ENCODE measurements at regions not wholly inside any gene's neighbourhood (a gene's known extent, or its start where the extent isn't known, plus 50 kb on each side); places are given as distances from the start of the nearest gene placed in this dataset.

- Histone ChIP-seq H3K4me3 (ENCODE audit: low read depth, low read length) (no peak overlapping the region), H3K27me3 (ENCODE audit: control insufficient read depth, insufficient read depth, low read length) (no peaks in the 10 kb centered on the region), H3K27ac (ENCODE audit: low read depth, low read length) (no peak overlapping the region), H3K4me1 (ENCODE audit: control insufficient read depth, insufficient read depth, low read length) (no peaks in the 10 kb centered on the region), H3K36me3 (ENCODE audit: control insufficient read depth, insufficient read depth, low read length) (no peaks in the 10 kb centered on the region), H3K9me3 (ENCODE audit: control insufficient read depth, insufficient read depth, low read length) (no peaks in the 10 kb centered on the region)
- no peak for DNase-seq (ENCODE audit: low read depth in 4 of 6, low spot score in 6 of 6)
- WGBS (ENCODE audit: insufficient coverage): no CpG with 5 or more reads among the region's 8 CpGs
Measured at GRCh38 chr6:21384216-21384615, 209.3 kb upstream of the SOX4 start.

GRCh38 chr6:21386744-21387143, 206.8 kb upstream of the SOX4 start:
- no peaks in the 10 kb centered on the region for H3K9me3 ChIP-seq (ENCODE audit: control insufficient read depth, insufficient read depth, low read length)
- no peaks in the 10 kb centered on the region for H3K36me3 ChIP-seq (ENCODE audit: control insufficient read depth, insufficient read depth, low read length)
- 83% methylated on average over 2 of the region's 2 CpGs for WGBS (ENCODE audit: insufficient coverage)
- no peaks in the 10 kb centered on the region for H3K27me3 ChIP-seq (ENCODE audit: control insufficient read depth, insufficient read depth, low read length)
- H3K27ac ChIP-seq (ENCODE audit: low read depth, low read length): no peak overlapping the region
- no peak for DNase-seq (ENCODE audit: low read depth in 4 of 6, low spot score in 6 of 6)
- H3K4me3 ChIP-seq (ENCODE audit: low read depth, low read length): no peak overlapping the region
- H3K4me1 ChIP-seq (ENCODE audit: control insufficient read depth, insufficient read depth, low read length): no peaks in the 10 kb centered on the region

GRCh38 chr6:21390532-21391213, 202.9 kb upstream of the SOX4 start:
- DNase-seq (ENCODE audit: low read depth in 4 of 6, low spot score in 6 of 6): no peak
- Histone ChIP-seq H3K27ac (ENCODE audit: low read depth, low read length) (no peak overlapping the region), H3K4me3 (ENCODE audit: low read depth, low read length) (no peak overlapping the region), H3K9me3 (ENCODE audit: control insufficient read depth, insufficient read depth, low read length) (no peaks in the 10 kb centered on the region), H3K36me3 (ENCODE audit: control insufficient read depth, insufficient read depth, low read length) (no peaks in the 10 kb centered on the region), H3K27me3 (ENCODE audit: control insufficient read depth, insufficient read depth, low read length) (no peaks in the 10 kb centered on the region), H3K4me1 (ENCODE audit: control insufficient read depth, insufficient read depth, low read length) (no peaks in the 10 kb centered on the region)
- WGBS (ENCODE audit: insufficient coverage): 60% methylated on average over 5 of the region's 5 CpGs

GRCh38 chr6:21392177-21392576, 201.4 kb upstream of the SOX4 start:
- Histone ChIP-seq H3K36me3 (ENCODE audit: control insufficient read depth, insufficient read depth, low read length) (no peaks in the 10 kb centered on the region), H3K9me3 (ENCODE audit: control insufficient read depth, insufficient read depth, low read length) (no peaks in the 10 kb centered on the region), H3K27ac (ENCODE audit: low read depth, low read length) (no peak overlapping the region), H3K27me3 (ENCODE audit: control insufficient read depth, insufficient read depth, low read length) (no peaks in the 10 kb centered on the region), H3K4me3 (ENCODE audit: low read depth, low read length) (no peak overlapping the region), H3K4me1 (ENCODE audit: control insufficient read depth, insufficient read depth, low read length) (no peaks in the 10 kb centered on the region)
- WGBS (ENCODE audit: insufficient coverage): no CpG with 5 or more reads among the region's 2 CpGs
- DNase-seq (ENCODE audit: low read depth in 4 of 6, low spot score in 6 of 6): no peak

GRCh38 chr6:21393441-21394165, 199.9 kb upstream of the SOX4 start:
- Histone ChIP-seq H3K4me1 (ENCODE audit: control insufficient read depth, insufficient read depth, low read length) (no peaks in the 10 kb centered on the region), H3K9me3 (ENCODE audit: control insufficient read depth, insufficient read depth, low read length) (no peaks in the 10 kb centered on the region), H3K27ac (ENCODE audit: low read depth, low read length) (no peak overlapping the region), H3K27me3 (ENCODE audit: control insufficient read depth, insufficient read depth, low read length) (no peaks in the 10 kb centered on the region), H3K4me3 (ENCODE audit: low read depth, low read length) (no peak overlapping the region), H3K36me3 (ENCODE audit: control insufficient read depth, insufficient read depth, low read length) (no peaks in the 10 kb centered on the region)
- DNase-seq (ENCODE audit: low read depth in 4 of 6, low spot score in 6 of 6): no peak
- 56% methylated on average over 3 of the region's 10 CpGs for WGBS (ENCODE audit: insufficient coverage)

GRCh38 chr6:21395121-21395520, 198.4 kb upstream of the SOX4 start:
- Histone ChIP-seq H3K36me3 (ENCODE audit: control insufficient read depth, insufficient read depth, low read length) (no peaks in the 10 kb centered on the region), H3K27ac (ENCODE audit: low read depth, low read length) (no peak overlapping the region), H3K9me3 (ENCODE audit: control insufficient read depth, insufficient read depth, low read length) (no peaks in the 10 kb centered on the region), H3K4me3 (ENCODE audit: low read depth, low read length) (no peak overlapping the region), H3K27me3 (ENCODE audit: control insufficient read depth, insufficient read depth, low read length) (no peaks in the 10 kb centered on the region), H3K4me1 (ENCODE audit: control insufficient read depth, insufficient read depth, low read length) (no peaks in the 10 kb centered on the region)
- WGBS (ENCODE audit: insufficient coverage): 60% methylated on average over 2 of the region's 2 CpGs
- no peak for DNase-seq (ENCODE audit: low read depth in 4 of 6, low spot score in 6 of 6)

GRCh38 chr6:21396313-21396712, 197.2 kb upstream of the SOX4 start:
- H3K36me3 ChIP-seq (ENCODE audit: control insufficient read depth, insufficient read depth, low read length): no peaks in the 10 kb centered on the region
- H3K4me3 ChIP-seq (ENCODE audit: low read depth, low read length): no peak overlapping the region
- H3K27ac ChIP-seq (ENCODE audit: low read depth, low read length): no peak overlapping the region
- H3K4me1 ChIP-seq (ENCODE audit: control insufficient read depth, insufficient read depth, low read length): no peaks in the 10 kb centered on the region
- no peaks in the 10 kb centered on the region for H3K9me3 ChIP-seq (ENCODE audit: control insufficient read depth, insufficient read depth, low read length)
- no peak for DNase-seq (ENCODE audit: low read depth in 4 of 6, low spot score in 6 of 6)
- no peaks in the 10 kb centered on the region for H3K27me3 ChIP-seq (ENCODE audit: control insufficient read depth, insufficient read depth, low read length)

GRCh38 chr6:21398741-21399325, 194.7 kb upstream of the SOX4 start:
- 74% methylated on average over 7 of the region's 10 CpGs for WGBS (ENCODE audit: insufficient coverage)
- Histone ChIP-seq H3K9me3 (ENCODE audit: control insufficient read depth, insufficient read depth, low read length) (no peaks in the 10 kb centered on the region), H3K4me1 (ENCODE audit: control insufficient read depth, insufficient read depth, low read length) (no peaks in the 10 kb centered on the region), H3K36me3 (ENCODE audit: control insufficient read depth, insufficient read depth, low read length) (no peaks in the 10 kb centered on the region), H3K4me3 (ENCODE audit: low read depth, low read length) (no peak overlapping the region), H3K27me3 (ENCODE audit: control insufficient read depth, insufficient read depth, low read length) (no peaks in the 10 kb centered on the region), H3K27ac (ENCODE audit: low read depth, low read length) (no peak overlapping the region)
- no peak for DNase-seq (ENCODE audit: low read depth in 4 of 6, low spot score in 6 of 6)

- Histone ChIP-seq H3K4me3 (ENCODE audit: low read depth, low read length) (no peak overlapping the region), H3K27me3 (ENCODE audit: control insufficient read depth, insufficient read depth, low read length) (no peaks in the 10 kb centered on the region), H3K9me3 (ENCODE audit: control insufficient read depth, insufficient read depth, low read length) (peaks cover 1% of the 10 kb centered on the region), H3K36me3 (ENCODE audit: control insufficient read depth, insufficient read depth, low read length) (no peaks in the 10 kb centered on the region), H3K27ac (ENCODE audit: low read depth, low read length) (no peak overlapping the region), H3K4me1 (ENCODE audit: control insufficient read depth, insufficient read depth, low read length) (no peaks in the 10 kb centered on the region)
- no peak for DNase-seq (ENCODE audit: low read depth in 4 of 6, low spot score in 6 of 6)
- no CpG with 5 or more reads among the region's 4 CpGs for WGBS (ENCODE audit: insufficient coverage)
Measured at GRCh38 chr6:21402368-21402767, 191.2 kb upstream of the SOX4 start.

GRCh38 chr6:21404577-21404976, 189.0 kb upstream of the SOX4 start:
- H3K27ac ChIP-seq (ENCODE audit: low read depth, low read length): no peak overlapping the region
- DNase-seq (ENCODE audit: low read depth in 4 of 6, low spot score in 6 of 6): no peak
- WGBS (ENCODE audit: insufficient coverage): no CpG with 5 or more reads among the region's 2 CpGs

More at GRCh38 chr6:21404577-21404976, 189.0 kb upstream of the SOX4 start:
- Histone ChIP-seq H3K4me1 (ENCODE audit: control insufficient read depth, insufficient read depth, low read length) (no peaks in the 10 kb centered on the region), H3K9me3 (ENCODE audit: control insufficient read depth, insufficient read depth, low read length) (peaks cover 1% of the 10 kb centered on the region), H3K4me3 (ENCODE audit: low read depth, low read length) (no peak overlapping the region), H3K27me3 (ENCODE audit: control insufficient read depth, insufficient read depth, low read length) (no peaks in the 10 kb centered on the region), H3K36me3 (ENCODE audit: control insufficient read depth, insufficient read depth, low read length) (no peaks in the 10 kb centered on the region)

Measured in spinal cord (tissue), 9 donors.